HG03565 (cell line): ENCODE measurements at regions not wholly inside any gene's neighbourhood (a gene's known extent, or its start where the extent isn't known, plus 50 kb on each side); places are given as distances from the start of the nearest gene placed in this dataset.
A peak's percentile ranks its signal among the peaks of the same experiment; 100 is the strongest.
"Not testable (repeated sequence)": the region's sequence is repeated elsewhere in the genome, so short reads cannot be mapped to it uniquely, and the experiment has no call there.

Experiments
- ATAC-seq: cut with Tn5 transposase; IDR thresholded peaks from one replicate; pipeline ENCODE4 v1.9.1; 2021; ENCODE audit warnings: mild to moderate bottlenecking, moderate library complexity; ENCODE audit not compliant: unreplicated experiment

DNA sequence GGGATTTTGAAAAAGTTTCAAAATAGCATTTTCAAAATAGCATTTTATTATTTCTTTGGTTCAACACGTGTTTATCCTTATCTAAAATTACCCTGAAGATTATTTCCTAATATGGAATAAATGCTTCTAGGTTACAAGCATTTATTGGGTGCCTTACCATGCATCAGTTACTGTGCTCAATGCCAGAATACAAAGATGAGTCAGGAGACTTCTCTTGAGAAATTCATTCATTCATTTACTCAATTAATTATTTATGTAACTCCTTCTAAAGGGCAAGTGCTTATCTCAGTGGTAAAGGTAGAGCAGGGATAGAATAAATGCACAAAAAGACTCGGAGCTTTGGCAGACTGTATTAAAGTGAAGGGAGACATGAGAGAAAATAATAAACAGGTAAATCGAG is 150.1 kb upstream of the PDE7B start:
- no peak for ATAC-seq

DNA sequence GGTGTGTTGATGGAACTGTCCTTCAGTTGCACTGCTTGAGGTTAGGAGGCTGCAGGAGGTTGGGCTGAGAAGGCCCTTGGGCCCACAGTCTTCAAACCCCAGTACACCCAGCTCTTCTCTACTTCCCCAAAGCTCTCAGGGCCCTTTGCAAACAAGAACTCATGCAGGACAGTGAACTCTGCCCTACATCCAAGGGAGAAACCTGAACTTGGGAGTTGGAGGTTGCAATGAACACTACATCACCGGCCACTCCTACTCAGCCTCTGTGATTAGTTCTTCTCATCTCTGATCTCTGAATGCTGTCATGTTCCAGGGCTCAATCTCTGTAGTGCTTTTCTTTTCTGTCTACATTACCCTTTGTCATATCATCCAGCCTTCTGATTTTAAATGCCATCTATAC is 148.5 kb upstream of the PDE7B start:
- no peak for ATAC-seq

DNA sequence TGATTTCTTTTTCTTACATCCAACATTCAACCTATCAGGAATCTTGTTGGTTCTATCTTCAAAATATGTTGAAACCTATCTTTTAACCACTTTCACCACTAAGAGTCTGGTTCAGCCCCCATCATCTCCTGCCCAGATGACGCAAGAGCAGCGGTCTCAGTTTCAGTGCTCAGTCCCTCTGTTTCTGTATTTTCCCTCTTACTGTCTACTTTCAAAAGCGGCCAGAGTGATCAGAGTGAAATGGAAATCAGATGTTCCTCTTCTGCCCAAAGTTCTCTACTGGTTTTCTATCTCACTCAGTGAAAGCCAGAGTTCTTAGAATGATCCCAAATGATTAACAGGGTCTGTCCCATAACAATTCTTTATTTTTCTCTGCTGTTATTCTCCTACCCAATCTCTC is 147.9 kb upstream of the PDE7B start:
- peak; percentile 92 for ATAC-seq

DNA sequence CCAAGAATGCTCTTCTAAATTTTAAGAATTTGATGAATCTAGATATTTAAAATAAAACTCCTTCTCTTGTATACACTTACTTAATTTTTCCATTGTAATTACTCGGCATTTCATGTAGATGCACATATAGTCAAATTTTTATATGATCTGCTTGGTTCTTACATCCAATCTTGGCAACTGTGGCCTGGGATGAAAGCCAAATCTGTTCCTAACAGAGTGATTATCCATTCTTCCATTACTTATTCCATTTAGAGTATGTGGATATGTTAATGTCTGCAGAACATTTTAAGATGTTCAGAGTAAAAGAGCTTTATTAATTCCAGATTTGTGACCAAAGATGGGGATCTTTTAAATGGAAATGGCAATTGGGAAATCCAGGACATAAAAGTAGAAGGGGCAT is 144.1 kb upstream of the PDE7B start:
- ATAC-seq: no peak

DNA sequence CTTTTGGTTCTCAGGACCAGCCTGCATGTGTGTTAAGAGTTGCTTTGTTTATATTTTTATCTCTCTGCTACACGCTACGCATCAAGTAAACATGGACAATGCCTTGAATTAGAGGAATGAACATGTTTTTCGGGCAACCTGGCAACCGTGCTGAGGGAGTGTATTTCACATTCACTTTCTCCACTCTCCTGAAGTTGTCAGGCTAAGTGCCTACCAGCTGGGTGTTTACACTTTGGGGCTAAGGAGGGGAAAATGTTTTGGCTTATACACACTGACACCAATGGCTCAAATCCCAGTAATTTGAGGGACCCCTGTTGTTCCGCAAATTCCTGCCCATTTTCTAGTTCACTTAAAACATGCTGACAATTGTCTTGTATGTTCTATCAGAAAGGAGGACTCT is 141.5 kb upstream of the PDE7B start:
- ATAC-seq: no peak

DNA sequence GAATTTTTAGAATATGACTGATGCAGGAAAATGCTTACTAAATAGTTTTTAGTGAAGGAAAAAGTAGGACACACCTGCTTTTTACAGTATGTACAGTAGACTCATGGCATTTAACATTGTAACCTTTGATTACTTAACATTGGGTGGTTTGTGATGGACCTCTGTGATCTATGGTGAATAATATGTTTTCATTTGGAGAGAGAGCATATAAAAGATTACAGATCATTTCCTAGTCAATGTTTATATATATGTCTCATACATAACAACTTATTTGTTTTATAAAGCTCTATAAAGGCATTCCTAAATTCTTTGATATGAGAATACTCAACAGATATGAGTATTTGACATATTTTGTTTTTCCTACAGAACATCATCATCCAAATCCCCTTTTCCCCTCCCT is 129.3 kb upstream of the PDE7B start:
- ATAC-seq: no peak

DNA sequence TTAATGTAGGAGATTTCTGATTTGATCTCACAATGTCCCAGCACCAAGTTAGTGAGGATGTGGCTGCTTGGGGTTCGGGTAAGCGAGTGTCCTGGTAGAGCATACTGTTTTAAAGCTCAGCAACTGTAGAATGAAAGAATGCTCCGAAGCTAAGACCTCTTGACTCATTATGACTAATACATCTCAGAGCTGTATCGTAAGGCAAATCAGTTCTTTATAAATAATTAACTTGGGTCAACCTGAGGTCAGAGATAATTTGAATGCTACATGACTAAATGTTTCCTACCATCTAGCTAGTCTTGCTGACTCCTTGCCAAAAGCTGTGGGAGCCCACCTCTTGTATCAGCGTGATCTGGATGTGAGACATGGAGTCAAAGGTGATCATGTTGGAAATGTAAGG is 128.8 kb upstream of the PDE7B start:
- ATAC-seq: no peak

DNA sequence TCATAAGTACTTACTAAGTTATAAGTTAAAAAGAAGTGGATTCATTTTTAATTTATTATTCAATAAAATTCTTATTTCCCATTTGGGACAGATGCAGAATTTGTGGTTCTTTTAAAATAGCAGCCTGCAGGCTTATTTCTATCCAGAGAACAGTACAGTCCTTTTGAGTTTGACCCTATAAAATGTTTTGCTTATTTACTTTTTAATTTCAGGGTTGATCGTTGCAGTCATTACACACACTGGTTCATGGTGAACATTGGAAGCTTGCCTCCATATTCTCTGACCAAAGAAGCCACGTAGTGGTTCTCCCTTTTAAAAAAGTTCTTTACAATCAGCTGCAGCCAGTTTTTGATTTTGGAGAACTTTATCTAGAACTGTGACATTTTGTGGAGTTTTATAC is 122.9 kb upstream of the PDE7B start:
- ATAC-seq: no peak

DNA sequence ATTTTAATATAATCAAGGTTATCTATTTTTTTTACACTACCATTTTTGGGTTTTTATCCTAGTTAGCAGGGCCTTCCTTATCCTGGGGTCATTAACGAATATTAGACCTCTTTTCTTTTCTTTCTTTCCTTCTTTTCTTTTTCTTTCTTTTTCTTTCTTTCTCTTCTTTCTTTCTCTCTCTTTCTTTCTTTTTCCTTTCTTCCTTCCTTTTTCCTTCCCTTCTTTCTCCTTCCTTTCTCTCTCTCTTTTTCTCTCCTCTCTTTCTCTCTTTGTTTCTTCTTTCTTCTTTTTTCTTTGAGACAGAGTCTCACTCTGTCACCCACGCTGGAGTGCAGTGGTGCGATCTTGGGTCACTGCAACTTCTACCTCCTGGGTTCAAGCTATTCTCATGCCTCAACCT is 120.4 kb upstream of the PDE7B start:
- no peak for ATAC-seq

DNA sequence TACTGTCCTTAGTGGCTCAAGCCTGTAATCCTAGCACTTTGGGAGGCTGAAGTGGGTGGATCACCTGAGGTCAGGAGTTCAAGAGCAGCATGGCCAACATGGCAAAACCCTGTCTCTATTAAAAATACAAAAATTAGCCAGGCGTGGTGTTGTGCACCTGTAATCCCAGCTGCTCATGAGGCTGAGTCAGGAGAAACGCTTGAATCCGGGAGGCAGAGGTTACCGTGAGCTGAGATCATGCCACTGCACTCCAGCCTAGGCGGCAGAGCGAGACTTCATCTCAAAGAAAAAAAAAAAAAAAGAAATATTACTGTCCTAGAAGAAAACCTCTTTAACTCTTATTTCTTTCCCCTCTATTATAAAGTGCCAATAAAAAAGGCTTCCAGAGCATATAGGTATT is 115.2 kb upstream of the PDE7B start:
- ATAC-seq: not testable (repeated sequence)

DNA sequence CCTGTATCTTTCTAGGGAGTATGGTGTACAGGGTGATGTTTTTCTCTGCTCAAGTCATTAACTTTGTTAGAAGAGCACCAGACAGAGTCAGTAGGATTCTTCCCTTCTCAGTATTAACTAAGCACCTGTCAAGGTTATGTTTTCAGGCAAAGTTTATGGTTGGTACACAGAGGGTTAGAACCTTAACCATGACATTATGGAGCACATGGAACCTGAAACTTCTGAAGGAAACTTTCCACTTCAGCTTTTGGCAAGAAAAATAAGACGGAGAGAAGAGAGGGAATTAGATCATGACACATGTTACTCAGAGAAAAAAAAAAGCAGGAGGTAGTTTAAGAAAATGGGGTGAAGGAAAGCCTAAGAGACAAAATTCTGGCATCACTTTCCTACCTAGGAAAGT is 112.9 kb upstream of the PDE7B start:
- ATAC-seq: no peak

DNA sequence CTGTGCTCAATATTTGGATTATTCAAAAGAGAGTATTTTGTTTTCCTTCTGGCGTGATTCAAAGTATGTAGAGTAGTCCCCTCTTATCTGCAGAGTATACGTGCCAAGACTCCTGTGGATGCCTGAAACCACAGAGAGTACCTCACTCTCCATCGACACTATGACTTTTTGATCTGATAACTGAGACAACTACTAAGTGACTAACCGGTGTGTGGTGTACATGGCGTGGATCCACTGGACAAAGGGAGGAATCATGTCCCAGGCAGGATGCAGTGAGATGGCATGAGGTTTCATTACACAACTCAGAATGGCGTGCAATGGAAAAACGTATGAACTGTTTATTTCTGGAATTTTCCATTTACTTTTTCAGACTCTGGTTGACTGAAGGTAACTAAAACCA is 112.2 kb upstream of the PDE7B start:
- ATAC-seq: no peak

DNA sequence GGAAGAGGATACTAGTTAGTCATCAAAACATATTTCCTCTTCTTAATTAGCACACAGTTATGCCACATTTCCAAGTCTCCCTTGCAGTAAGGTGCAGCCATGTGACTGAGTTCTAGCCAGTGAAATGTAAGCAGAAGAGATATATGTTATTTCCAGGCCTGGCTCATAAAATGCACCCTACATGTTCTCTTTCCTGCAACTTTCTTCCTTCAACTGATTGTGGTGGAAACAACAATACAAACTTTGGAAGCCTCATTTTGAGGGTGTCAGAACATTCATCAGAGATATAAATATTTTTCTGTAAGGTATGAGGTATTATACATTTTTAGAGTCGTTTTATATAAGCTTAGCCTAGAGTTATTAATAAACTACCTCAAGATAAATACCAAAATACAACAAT is 110.9 kb upstream of the PDE7B start:
- ATAC-seq: no peak

DNA sequence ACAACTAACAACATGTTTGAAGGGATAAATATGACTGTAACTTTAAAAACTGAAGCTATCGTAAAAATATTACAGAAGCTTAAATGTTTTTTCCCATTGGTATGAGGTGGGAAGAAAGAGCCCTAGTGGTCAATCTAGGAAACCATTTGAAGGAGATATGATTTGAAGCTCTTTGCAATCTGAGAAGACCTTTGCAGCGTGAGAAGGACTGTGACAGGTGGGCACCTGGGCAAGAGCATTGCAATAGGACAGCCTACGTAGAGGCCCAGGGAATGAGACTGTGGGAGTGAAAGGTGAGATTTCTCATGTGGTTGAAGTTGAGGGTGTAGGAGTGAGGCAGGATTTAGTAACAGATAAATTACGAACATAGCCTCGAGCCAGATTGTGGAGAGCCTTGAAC is 108.0 kb upstream of the PDE7B start:
- ATAC-seq: no peak

DNA sequence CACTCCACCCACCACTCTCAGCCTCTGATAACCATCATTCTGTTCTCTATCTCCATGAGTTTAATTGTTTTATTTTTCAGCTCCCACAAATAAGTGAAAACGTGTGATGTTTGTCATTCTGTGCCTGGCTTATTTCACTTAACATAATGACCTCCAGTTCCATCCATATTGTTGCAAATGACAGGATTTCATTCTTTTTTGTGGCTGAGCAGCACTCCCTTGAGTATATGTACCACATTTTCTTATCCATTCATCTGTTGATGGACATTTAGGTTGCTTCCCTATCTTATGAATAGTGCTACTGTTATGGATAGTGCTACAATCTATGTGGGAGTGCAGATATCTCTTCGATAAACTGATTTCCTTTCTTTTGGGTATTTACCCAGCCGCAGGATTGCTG is 103.3 kb upstream of the PDE7B start:
- ATAC-seq: no peak

DNA sequence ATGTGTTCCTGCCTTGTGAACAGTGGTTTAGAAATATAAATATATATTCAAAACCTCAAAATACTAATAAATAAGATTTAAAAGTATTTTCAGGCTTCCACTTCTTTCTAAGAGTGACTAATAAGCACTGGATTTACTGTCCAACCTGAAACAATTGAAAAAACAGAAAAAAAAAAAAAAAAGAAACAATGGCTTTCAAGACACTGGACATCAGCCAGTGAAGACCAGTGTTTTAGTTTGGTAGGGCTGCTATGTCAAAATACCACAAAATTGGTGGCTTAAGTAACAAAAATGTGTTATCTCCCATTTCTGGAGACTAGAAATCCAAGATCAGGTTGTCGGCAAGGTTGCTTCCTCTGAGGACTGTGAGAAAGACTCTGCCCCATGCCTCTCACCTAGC is 101.4 kb upstream of the PDE7B start:
- ATAC-seq: no peak

DNA sequence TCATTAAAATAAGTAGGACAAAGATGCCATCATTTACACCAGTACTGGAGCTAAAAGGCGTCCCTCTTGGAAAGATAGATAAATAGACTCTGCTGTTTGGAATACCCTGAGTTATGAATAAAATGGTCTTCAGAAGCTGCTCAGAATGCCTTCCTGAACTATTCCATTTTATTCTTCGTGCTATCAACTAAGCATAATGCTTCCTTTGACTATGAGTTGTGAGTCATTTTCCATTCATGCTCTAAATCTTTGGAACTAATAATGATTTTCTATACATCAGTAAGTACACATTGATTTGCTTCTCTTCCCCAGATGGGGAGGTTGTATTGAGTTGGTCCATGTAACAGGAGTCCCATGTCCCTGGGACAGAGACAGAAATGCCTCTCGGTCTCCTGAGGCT is 98.3 kb upstream of the PDE7B start:
- no peak for ATAC-seq

DNA sequence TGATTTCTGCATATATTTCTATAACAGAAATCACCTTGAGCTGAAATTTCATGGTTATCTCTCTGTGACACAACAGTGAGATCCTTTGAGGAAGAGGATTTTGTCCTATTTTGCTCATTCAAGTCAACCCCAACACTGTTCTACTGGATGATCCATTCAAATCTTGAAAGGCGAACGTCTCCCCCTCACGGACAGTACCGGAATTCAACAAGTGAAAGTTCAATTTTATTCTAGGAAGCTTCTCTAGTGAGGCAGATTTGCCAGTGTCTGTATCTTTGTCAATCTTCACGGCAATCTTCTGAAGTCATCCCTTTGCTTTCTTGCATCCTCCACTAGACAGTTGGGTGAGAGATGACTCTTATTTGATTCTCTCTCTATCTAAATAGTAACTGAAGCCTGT is 91.7 kb upstream of the PDE7B start:
- no peak for ATAC-seq

DNA sequence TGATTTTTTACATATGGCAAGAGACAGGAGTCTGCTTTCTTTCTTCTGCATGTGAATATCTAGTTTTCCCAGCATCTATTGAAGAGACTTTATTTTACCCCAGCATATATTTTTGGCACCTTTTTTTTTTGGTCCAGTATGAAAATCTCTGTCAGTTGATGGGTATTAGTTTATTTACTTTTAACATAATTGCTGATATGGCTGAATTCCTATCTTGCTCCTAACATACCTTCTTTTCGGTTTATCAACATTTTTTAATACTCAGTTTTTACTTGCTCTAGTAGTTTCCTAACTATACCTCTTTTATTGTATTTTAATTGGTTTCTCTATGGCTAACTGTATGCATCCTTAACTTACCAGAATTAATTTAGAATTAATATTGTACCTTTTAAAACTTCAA is 77.5 kb upstream of the PDE7B start:
- no peak for ATAC-seq

DNA sequence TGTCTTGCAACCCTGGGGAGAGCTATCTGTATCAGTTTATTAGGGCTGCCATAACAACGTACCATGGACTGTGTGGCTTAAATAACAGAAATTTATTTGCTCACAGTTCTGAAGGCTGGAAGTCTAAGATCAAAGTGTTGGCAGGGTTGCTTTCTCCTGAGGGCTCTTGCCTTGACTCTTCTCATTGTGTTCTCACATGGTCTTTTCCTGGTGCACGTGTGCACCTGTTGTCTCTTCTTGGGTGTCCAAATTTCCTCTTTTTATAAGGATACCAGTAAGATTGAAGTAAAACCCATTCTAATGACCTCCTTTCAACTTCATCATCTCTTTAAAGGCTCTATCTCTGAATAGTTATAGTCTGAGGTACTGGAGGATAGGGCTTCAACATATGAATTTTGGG is 72.3 kb upstream of the PDE7B start:
- ATAC-seq: no peak

DNA sequence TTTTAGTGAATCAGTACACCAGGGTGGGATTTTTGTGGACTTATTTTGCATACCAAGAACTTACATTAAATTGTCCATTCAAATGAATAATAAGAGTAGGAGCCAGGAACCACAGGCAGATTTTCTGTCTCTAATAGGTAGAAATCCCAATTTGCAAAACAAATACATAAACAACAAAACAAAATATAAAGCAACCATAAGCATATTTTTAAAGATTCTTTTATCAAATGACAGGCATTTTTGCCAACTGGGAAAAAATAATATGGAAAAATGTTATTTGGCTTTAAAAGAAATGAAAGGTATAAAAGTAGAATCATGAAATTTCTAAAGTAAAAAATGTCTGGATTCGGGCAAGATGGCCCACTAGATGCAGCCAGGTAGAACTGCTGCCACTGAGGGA is 71.2 kb upstream of the PDE7B start:
- no peak for ATAC-seq

DNA sequence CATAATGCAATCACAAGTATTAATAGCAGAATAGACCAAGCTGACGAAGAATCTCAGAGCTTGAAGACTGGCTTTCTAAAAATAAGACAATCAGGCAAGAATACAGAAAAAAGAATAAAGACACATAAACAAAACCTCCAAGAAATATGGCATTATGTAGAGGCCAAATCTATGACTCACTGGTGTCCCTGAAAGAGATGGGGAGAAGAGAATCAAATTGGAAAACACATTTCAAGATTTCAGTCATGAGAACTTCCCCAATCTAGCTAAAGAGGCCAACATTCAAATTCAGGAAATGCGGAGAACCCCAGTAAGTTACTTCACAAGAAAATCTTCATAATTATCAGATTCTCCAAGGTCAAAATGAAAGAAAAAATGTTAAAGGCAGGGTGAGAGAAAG is 69.0 kb upstream of the PDE7B start:
- no peak for ATAC-seq

DNA sequence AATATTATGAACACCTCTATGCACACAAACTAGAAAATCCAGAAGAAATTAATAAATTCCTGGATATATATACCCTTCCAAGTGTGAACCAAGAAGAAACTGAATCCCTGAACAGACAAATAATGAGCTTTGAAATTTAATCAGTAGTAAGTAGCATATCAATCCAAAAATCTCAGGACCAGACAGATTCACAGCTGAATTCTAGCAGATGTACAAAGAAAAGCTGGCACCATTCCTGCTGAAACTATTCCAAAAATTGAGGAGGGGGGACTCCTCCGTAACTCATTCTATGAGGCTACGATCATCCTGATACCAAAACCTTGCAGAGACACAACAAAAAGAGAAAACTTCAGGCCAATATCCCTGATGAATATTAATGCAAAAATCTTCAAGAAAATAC is 67.0 kb upstream of the PDE7B start:
- no peak for ATAC-seq

DNA sequence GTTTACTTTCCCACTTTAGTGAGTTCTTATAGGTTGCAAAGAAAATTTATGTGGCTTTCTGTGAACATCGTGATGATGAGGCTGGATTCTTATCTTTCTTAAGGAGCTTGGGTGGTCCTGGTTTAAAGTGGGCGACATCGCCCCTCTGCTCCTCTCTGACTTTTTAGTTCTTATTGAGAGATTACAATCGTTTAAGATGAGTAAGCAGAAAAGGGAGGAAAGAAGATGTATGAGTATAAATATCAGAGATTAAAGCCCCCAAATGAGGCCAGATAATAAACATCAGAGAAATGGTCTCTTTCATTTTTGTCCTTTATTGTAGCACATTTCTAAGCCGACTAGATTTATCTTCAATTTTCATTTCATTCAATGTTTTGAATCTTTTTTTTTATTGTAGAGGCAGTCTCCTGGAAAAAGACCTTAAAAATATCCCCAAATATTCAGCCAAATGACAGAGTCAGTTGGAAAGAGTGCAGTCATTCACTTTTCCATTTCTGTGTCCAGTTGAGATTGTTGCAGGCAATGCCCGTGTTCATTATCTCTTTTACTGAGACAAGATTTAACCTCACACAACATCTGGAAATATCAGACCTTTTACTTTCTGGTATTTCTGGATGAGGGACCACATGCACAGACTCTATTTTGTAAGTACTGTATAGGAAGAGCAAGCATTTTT is 62.0 kb upstream of the PDE7B start:
- ATAC-seq: no peak
